ENCODE measurements at regions not wholly inside any gene's neighbourhood (a gene's known extent, or its start where the extent isn't known, plus 50 kb on each side); places are given as distances from the start of the nearest gene placed in this dataset.

DNA sequence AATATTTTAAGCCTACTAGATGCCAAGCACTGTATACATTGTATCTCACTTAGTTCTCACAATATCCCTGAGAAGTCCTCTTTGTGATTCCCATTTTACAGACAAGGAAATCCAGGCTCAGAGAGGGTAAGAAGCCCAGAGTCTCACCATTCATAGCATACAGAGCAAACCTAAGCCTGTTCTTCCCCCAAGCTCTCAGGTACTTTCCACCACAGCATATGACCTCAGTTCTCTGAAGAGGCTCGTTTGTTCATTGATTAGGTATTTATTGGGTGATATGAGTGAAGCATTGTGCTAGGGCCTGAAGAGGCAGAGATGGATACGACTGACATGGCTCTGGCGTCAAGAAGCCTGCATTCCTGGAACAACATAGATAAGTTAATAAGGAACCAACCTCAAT, 310.9 kb upstream of the UMPS start:
- no peaks in the 10 kb centered on the region for H3K36me3 ChIP-seq (ENCODE audit: control insufficient read depth in 2 of 2, extremely low read depth in 1 of 2, insufficient read depth in 2 of 2, low read length in 2 of 2)
- H3K9ac ChIP-seq (replicated peaks; ENCODE audit: extremely low read depth, insufficient read depth, low read length): no peak overlapping the region
- H4K20me1 ChIP-seq (replicated peaks; ENCODE audit: control insufficient read depth, extremely low read depth, insufficient read depth, low read length): no peaks in the 10 kb centered on the region
- H3K79me2 ChIP-seq (ENCODE audit: control insufficient read depth, insufficient read depth, low read length): no peaks in the 10 kb centered on the region
- no peak for FAIRE-seq
- no peak overlapping the region for H2AFZ ChIP-seq (ENCODE audit: low read depth, low read length)
- TF ChIP-seq CTCF (IDR thresholded peaks at IDR 0.05; ENCODE audit: extremely low read depth in 1 of 2, insufficient read depth in 1 of 2, low read depth in 1 of 2, low read length in 2 of 2): no peak
- no peak for TF ChIP-seq POLR2AphosphoS5 (IDR thresholded peaks at IDR 0.05; ENCODE audit: insufficient read depth, low read depth, low read length)
- no peak for TF ChIP-seq FOS (IDR thresholded peaks at IDR 0.05; ENCODE audit: borderline replicate concordance, insufficient read depth, low read length)
- no peak for TF ChIP-seq JUN (IDR thresholded peaks at IDR 0.05; ENCODE audit: borderline replicate concordance, insufficient read depth, insufficient read length, low read depth)
- TF ChIP-seq MYC (IDR thresholded peaks at IDR 0.05; ENCODE audit: low read depth, low read length): no peak
- TF ChIP-seq GATA2 (IDR thresholded peaks at IDR 0.05; ENCODE audit: insufficient read depth, insufficient read length, low read depth, low read length): no peak
- no peak for TF ChIP-seq POLR2A (IDR thresholded peaks at IDR 0.05; ENCODE audit: low read depth, low read length)
- no peak for TF ChIP-seq EZH2 (IDR thresholded peaks at IDR 0.05; ENCODE audit: borderline replicate concordance, low read depth, low read length, severe bottlenecking)
- TF ChIP-seq MAX (IDR thresholded peaks at IDR 0.05; ENCODE audit: insufficient read depth, insufficient read length): no peak
- no peak overlapping the region for H3K4me3 ChIP-seq (replicated peaks in 1 of 3; ENCODE audit: insufficient read depth in 1 of 3, low read depth in 1 of 3, low read length in 3 of 3)
- H3K4me1 ChIP-seq (ENCODE audit: control insufficient read depth, extremely low read depth, insufficient read depth, low read length): peaks cover 7% of the 10 kb centered on the region
- ChIA-PET CTCF (interaction anchor here (1.0 kb wide), 1 partner anchor 9 kb away, joined by 5 read pairs; no protein-coding TSS in a partner anchor), POLR2A (no interaction called here)
- no peak overlapping the region for H3K4me2 ChIP-seq (ENCODE audit: insufficient read depth, low read length)
- H3K27ac ChIP-seq (ENCODE audit: insufficient read depth, low read depth, low read length): no peak overlapping the region
- H3K9me1 ChIP-seq (replicated peaks; ENCODE audit: control insufficient read depth, extremely low read depth, insufficient read depth, low read length): no peaks in the 10 kb centered on the region
- dilution Hi-C loops (cut with MboI; ENCODE audit: extremely low pct_ligation_motif_present, low sequenced_read_pairs): no loop called here
- DNase-seq (ENCODE audit: low read depth, low spot score): no peak
- H3K9me3 ChIP-seq (replicated peaks; ENCODE audit: control insufficient read depth, insufficient read depth, low read length): no peaks in the 10 kb centered on the region
- intact Hi-C loops (cut with micrococcal nuclease): no loop called here
- no TSS peak for BruUV-seq (replicated peaks)
- H3K27me3 ChIP-seq (ENCODE audit: control insufficient read depth in 2 of 2, insufficient read depth in 2 of 2, low read length in 2 of 2): no peaks in the 10 kb centered on the region
